Calu3 (cell line): ENCODE measurements at regions not wholly inside any gene's neighbourhood (a gene's known extent, or its start where the extent isn't known, plus 50 kb on each side); places are given as distances from the start of the nearest gene placed in this dataset.

Experiments used
- BruUV-seq: library from RNA; stranded (reverse); fragments of 400-500 nt; replicated peaks from 2 replicates; lab custom pipeline; 2021; lab: Mats Ljungman, UMichigan
- CTCF ChIA-PET: fragments of 300-600 bp; sonication (Branson Sonifier 250); formaldehyde crosslinking; loops from one replicate; lab custom pipeline; 2022; ENCODE audit warnings: antibody characterized with exemption; lab: Charles Lee
- DNase-seq: peaks from one replicate; pipeline ENCODE4 v3.0.0; 2022
- H3K27ac Mint-ChIP-seq: one replicate; pipeline ENCODE4 v1.8.0; 2022; ENCODE audit warnings: mixed read lengths; ENCODE audit not compliant: unreplicated experiment
- H3K27me3 Mint-ChIP-seq: one replicate; pipeline ENCODE4 v1.8.0; 2022; ENCODE audit warnings: mixed read lengths; ENCODE audit not compliant: unreplicated experiment
- H3K36me3 Mint-ChIP-seq: one replicate; pipeline ENCODE4 v1.8.0; 2022; ENCODE audit warnings: mild to moderate bottlenecking, moderate library complexity, mixed read lengths; ENCODE audit not compliant: insufficient read depth, unreplicated experiment
- H3K4me1 Mint-ChIP-seq: one replicate; pipeline ENCODE4 v1.8.0; 2022; ENCODE audit warnings: mild to moderate bottlenecking, low read depth, mixed read lengths; ENCODE audit not compliant: unreplicated experiment
- H3K4me3 Mint-ChIP-seq: one replicate; pipeline ENCODE4 v1.8.0; 2022; ENCODE audit warnings: mild to moderate bottlenecking, low read depth, moderate library complexity, mixed read lengths; ENCODE audit not compliant: unreplicated experiment
- H3K9me3 Mint-ChIP-seq: one replicate; pipeline ENCODE4 v1.8.0; 2022; ENCODE audit warnings: low read depth, mixed read lengths; ENCODE audit not compliant: unreplicated experiment
- intact Hi-C: fragments of 100-400 bp; cut with micrococcal nuclease; formaldehyde crosslinking; loops from one replicate; pipeline ENCODE4 v1.10.0; 2022; ENCODE audit not compliant: unreplicated experiment
- TF ChIP-seq, protein P1 (sequence below): fragments of 200-600 bp; IDR thresholded peaks from one replicate; pipeline ENCODE4 v1.8.0; 2022; ENCODE audit warnings: antibody characterized with exemption; ENCODE audit not compliant: unreplicated experiment

GRCh38 chr4:124414276-124415040 lies 298.1 kb downstream of the ANKRD50 start:
- Mint-ChIP-seq H3K9me3 (no peaks in the 10 kb centered on the region), H3K27me3 (no peaks in the 10 kb centered on the region), H3K36me3 (no peaks in the 10 kb centered on the region), H3K27ac (no peak overlapping the region), H3K4me1 (peaks cover 11% of the 10 kb centered on the region), H3K4me3 (no peak overlapping the region)
- TF ChIP-seq, protein P1, sequence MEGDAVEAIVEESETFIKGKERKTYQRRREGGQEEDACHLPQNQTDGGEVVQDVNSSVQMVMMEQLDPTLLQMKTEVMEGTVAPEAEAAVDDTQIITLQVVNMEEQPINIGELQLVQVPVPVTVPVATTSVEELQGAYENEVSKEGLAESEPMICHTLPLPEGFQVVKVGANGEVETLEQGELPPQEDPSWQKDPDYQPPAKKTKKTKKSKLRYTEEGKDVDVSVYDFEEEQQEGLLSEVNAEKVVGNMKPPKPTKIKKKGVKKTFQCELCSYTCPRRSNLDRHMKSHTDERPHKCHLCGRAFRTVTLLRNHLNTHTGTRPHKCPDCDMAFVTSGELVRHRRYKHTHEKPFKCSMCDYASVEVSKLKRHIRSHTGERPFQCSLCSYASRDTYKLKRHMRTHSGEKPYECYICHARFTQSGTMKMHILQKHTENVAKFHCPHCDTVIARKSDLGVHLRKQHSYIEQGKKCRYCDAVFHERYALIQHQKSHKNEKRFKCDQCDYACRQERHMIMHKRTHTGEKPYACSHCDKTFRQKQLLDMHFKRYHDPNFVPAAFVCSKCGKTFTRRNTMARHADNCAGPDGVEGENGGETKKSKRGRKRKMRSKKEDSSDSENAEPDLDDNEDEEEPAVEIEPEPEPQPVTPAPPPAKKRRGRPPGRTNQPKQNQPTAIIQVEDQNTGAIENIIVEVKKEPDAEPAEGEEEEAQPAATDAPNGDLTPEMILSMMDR: no peak
- intact Hi-C loops: no loop called here
- no peak for DNase-seq
- BruUV-seq: no TSS peak
- CTCF ChIA-PET: no interaction called here

DNA sequence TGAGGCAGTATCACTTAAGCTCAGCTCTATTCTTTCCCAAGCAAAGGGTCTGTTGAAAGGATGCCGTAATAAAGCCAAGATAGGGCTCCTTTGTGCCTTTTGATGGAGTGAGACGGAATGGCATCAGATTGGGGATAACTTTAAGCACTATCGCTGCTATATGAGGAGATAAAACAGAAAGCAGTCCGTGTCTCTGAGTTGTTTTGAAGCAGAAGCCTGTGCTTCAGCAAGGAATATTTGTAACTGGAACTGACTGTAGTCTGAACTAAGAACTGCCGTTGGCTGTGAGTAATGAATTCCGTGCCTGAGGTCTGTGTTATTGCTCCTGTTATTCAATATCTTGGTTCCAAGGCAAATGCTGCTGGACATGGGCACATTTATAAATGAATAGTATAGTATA lies 297.4 kb downstream of the ANKRD50 start:
- CTCF ChIA-PET: no interaction called here
- no peak overlapping the region for H3K4me3 Mint-ChIP-seq
- no peak overlapping the region for H3K27ac Mint-ChIP-seq
- no peak for DNase-seq
- TF ChIP-seq, protein P1: no peak
- intact Hi-C loops: no loop called here
- peaks cover 15% of the 10 kb centered on the region for H3K4me1 Mint-ChIP-seq
- no peaks in the 10 kb centered on the region for H3K9me3 Mint-ChIP-seq
- H3K27me3 Mint-ChIP-seq: no peaks in the 10 kb centered on the region
- BruUV-seq: no TSS peak
- H3K36me3 Mint-ChIP-seq: no peaks in the 10 kb centered on the region

GRCh38 chr4:124417371-124417770 lies 295.2 kb downstream of the ANKRD50 start:
- Mint-ChIP-seq H3K27ac (no peak overlapping the region), H3K4me1 (peaks cover 25% of the 10 kb centered on the region)

GRCh38 chr4:124420166-124420695 lies 292.3 kb downstream of the ANKRD50 start:
- intact Hi-C loops: loop anchor here (10.0 kb wide), 1 partner anchor 295 kb away; the partner anchor contains the start of gene ANKRD50
- H3K9me3 Mint-ChIP-seq: no peaks in the 10 kb centered on the region
- CTCF ChIA-PET: no interaction called here
- H3K36me3 Mint-ChIP-seq: no peaks in the 10 kb centered on the region
- peaks cover 34% of the 10 kb centered on the region for H3K4me1 Mint-ChIP-seq
- no peaks in the 10 kb centered on the region for H3K27me3 Mint-ChIP-seq
- BruUV-seq: no TSS peak
- no peak overlapping the region for H3K27ac Mint-ChIP-seq
- no peak for DNase-seq
- H3K4me3 Mint-ChIP-seq: no peak overlapping the region
- TF ChIP-seq, protein P1: no peak

More at GRCh38 chr4:124417371-124417770, 295.2 kb downstream of the ANKRD50 start:
- BruUV-seq: no TSS peak
- no peaks in the 10 kb centered on the region for H3K36me3 Mint-ChIP-seq
- no peaks in the 10 kb centered on the region for H3K27me3 Mint-ChIP-seq
- intact Hi-C loops: no loop called here
- no peak overlapping the region for H3K4me3 Mint-ChIP-seq
- CTCF ChIA-PET: no interaction called here
- DNase-seq: no peak
- TF ChIP-seq, protein P1: no peak
- H3K9me3 Mint-ChIP-seq: no peaks in the 10 kb centered on the region
